SIG-M5 treated with dmso at 0.1 percent for 504 hours (cell line): ENCODE measurements at regions not wholly inside any gene's neighbourhood (a gene's known extent, or its start where the extent isn't known, plus 50 kb on each side); places are given as distances from the start of the nearest gene placed in this dataset.
"Not testable (repeated sequence)": the region's sequence is repeated elsewhere in the genome, so short reads cannot be mapped to it uniquely, and the experiment has no call there.

Source experiments
- DNase-seq: peaks from one replicate; lab custom pipeline; 2025; ENCODE audit not compliant: unreplicated experiment; lab: John Stamatoyannopoulos, UW

DNA sequence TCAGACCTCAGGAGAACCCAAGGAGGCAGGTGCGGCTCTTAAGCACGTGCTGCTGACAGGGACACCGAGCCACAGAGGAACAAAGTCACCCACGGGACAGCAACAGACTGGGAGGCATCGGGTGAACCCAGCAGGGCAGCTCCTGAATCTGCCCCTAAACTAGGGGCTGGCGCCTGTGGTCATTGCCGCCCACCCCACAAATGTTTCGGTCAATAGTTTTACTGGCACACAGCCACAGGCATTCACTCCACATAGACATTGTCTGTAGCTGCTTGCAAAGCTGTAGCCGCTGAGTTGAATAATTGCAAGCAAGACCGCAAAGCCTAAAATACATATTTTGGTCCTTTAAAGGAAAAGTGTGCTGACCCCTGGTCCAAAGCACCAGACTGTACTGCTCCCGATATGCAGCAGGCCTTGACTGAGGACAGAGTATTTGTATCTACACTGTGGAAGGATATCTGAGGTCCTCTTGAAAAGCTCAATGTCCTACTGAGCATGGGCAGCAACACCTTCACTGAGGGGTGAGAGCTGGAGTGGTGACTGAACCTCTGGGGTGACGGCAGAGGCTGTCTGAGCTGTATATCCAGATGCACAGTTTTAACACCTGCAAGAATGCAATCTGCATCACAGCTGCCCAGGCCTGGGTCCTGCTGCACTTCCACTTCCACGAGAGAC is 310.3 kb downstream of the THBS2 start:
- no peak for DNase-seq

DNA sequence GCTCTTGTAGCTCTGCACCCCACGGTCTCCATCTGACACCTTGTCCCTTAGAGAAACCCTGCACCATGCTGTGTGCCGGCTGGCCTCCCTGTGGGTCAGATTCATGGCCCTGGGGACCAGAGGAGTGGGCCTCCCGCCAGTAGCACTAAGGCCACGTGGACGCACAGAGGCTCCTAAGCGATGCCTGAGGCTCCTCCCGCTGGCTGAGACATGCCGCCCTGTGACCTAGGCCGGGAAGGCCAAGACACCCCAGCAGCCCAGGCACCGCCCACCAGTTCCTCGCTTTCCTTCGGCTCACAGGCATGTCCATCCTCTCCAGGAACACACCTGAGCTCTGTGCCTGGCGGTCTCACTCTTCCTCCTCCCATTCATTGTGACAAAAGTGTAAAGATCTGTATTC is 311.0 kb downstream of the THBS2 start:
- no peak for DNase-seq

DNA sequence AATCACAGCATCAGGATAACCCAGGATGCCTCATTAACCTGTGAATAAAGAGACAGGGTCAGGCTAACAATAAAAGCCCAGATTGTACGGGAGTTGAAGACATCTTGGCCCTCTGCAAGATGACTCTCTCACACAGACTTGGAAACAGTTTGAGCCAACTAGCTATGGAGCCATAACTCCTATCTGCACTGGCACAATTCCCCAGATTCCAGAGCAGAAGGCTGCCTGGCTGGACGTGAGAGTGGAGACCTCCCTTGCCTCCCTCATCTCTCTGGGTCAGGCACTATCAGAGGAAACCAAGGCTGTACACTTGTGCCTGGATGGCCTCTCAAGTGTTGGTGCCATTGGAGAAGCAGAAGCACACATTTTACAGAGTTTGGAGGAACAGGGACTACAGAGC is 312.6 kb downstream of the THBS2 start:
- no peak for DNase-seq

DNA sequence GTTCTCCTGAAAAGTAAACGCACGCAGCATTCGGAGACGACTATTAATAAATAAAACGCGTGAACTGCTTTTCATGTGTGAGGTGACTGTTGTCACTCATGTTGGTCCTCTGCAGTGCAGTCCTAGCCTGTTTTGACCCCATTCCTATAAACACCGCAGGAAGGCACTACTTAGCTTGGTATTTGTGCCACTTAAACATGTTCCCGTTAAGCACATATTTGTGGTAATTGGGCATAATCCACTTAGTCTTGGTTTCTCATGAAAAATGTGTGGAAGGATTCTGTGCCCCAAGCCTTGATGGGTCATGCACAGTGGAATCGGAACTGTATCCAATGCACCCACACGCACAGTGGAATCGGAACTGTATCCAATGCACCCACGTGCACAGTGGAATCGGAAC is 313.9 kb downstream of the THBS2 start:
- no peak for DNase-seq

DNA sequence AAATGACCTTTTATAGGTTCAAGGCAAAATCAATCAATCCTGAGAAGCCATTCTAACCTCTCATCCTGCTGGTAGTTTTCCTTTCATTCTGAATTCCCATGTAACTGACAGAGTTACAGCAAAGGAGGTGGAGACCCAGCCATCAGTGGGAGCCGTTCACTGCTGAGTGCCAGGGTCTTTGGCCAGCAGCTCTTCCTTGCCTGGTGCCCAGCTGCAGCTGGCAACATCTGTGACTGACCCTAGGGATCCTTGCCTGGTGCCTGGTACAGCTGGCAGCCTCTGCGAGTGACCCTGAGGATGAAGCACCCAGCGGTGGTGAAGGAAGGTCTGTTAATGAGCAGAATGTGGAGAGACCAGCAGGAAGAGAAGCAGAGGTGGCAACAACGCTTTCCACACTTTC is 314.6 kb downstream of the THBS2 start:
- DNase-seq = no peak

DNA sequence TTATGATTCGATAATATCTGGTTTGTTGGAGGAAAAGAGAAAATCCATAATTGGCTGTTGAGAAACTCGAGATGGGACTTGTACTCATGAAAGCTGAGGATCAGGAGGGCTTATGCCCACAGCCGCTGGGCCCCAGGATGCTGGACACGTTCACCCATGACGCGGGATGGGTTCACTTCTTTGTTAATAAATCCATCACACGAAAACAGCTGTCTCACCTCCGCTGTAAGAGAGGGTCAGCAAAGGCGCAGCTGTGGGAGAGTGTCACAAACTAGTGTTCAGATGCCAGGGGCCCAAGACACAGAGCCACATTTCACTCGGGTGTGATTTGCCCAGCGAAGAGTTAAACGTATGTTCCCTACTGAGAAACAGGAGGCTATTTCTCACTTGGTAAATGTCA is 315.1 kb downstream of the THBS2 start:
- DNase-seq = no peak

DNA sequence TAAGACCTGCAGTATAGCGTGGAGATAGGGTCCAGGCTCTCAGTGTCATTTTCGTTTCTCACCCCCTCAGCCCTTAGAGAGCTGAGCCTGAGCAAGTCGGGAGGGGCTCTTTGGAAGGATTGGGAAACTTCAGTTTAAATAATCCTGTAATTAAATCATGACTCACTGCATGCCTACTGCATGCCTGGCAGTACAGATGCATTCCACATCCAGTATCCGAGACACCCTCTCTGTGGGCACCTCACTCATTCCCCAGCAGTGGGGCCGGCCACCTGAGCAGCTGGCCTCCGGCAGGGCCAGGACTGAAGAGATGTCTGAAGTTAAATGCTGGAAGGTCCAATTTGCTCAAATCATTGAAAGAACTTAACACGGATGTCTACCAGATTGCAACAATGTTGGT is 316.6 kb downstream of the THBS2 start:
- DNase-seq = no peak

DNA sequence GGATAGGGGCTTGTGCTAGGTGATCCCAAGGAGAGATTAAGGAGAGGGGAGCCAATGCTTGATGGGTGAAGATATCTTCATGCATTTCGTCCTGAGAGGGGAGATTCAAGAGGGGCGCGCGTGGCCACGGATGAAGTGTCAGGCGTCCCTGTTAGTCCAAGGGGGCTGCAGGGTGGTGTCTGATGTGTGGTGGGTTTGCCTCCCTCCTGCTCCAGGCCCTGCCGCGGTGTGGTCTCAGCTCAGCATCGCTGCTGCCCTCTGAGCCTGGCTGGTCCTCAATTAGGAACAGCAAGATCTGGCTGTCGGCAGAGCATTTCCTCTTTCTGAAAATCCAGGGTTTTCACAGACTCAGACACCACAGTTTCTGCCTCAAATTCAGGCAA is 318.0 kb downstream of the THBS2 start:
- no peak for DNase-seq

DNA sequence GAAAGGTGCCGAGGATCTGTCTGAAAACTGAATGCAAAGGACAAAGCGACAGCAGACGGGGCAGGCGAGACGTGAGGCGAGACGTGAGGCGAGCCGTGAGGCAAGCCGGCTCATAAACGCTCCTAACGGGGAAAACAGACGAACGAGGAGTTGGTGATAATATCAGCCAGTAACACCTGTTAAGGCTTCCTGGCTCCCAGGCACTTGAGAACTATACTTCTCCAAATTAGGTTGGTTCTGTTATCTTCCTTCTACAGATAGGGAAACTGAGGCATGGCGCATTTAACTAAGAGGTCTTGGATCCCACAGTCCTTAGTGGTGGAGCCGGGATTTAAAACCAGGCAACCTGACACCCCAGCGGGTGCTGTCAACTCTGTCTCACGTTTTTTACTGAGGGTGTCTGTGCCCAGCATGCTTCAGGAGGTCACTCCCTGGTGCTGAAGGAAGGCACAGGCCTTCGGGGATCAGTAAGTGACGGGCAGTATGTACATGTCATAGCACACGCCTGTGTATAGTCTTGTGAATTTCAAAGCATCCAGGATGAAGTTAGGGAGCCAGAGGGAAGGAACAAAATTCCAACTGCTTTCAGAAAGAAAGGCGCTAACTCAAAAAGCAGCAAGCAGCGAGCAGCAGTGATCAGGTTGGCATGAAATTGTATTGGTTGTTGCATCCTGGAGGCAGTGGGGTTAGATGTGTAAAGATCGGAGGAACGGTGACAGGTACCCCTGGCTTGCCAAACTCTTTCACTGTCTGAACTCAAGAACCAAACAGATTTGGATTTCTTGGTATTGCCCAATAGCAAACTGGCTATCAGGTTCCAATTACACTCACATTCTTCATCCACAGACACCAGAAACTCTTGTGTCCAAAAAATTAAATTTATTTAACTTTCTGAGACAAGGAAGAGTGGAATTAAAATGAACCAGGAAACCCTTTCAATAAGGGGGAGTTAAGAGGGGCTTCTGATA is 318.7 kb downstream of the THBS2 start:
- no peak for DNase-seq

DNA sequence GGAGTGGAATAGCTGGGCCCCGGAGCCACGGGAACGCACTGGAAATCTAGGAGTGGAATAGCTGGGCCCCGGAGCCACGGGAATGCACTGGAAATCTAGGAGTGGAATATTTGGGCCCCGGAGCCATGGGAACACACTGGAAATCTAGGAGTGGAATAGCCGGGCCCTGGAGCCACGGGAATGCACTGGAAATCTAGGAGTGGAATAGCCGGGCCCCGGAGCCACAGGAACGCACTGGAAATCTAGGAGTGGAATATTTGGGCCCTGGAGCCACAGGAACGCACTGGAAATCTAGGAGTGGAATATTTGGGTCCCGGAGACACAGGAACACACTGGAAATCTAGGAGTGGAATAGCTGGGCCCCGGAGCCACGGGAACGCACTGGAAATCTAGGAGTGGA is 321.5 kb downstream of the THBS2 start:
- DNase-seq = not testable (repeated sequence)

DNA sequence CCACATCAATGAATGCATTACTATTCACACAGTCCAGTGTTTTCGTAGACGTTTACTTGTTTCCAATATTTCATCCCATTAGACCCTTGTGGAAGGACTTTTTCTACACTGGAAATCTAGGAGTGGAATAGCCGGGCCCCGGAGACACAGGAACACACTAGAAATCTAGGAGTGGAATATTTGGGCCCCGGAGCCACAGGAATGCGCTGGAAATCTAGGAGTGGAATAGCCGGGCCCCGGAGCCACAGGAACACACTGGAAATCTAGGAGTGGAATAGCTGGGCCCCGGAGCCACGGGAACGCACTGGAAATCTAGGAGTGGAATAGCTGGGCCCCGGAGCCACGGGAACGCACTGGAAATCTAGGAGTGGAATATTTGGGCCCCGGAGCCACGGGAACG is 322.6 kb downstream of the THBS2 start:
- not testable (repeated sequence) for DNase-seq

DNA sequence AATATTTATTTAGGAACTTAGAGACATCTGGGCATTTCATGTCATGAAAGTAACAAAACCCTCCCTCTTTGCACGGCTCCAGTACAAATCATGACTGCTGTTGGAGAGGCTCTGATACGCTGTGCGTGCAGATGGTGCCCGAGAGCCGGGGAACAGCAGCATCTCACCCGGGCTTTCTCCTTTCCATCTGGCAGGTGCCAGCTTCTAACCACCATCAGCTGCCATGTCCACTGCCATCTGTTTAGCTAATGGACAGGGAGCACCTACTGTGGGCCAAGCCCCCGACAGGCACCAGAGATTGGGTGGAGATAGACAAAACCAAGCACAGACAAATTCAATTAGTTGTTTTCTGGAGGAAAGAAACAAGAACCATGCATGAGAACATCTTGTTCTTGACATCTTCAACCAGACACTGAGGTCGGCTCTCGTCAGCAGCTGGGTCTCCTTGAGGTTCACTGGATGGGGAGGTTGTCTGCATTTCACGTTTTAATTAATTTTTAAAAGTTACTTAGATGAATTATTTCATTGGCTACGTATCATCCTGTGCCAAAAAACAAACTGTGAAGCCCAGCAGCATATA is 323.7 kb downstream of the THBS2 start:
- no peak for DNase-seq

DNA sequence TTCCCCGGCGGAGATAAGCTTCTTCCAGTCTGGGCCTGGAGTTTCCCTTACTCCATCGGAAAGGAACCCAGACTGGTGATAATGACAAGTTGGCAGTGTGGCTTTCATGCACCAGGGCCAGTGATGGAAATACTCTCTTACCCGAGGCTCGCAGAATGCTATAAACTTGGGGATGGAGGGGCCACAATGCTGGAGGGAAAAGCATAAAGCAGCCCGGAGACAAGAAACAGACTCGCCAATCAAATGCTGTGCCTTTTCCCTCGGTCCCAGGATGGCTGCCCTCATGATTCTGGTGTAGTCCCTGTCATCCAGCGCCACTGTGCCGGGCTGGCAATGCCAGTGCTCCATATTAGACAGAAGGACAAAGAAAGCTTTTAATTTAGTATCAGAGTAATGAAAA is 325.6 kb downstream of the THBS2 start:
- DNase-seq = no peak

DNA sequence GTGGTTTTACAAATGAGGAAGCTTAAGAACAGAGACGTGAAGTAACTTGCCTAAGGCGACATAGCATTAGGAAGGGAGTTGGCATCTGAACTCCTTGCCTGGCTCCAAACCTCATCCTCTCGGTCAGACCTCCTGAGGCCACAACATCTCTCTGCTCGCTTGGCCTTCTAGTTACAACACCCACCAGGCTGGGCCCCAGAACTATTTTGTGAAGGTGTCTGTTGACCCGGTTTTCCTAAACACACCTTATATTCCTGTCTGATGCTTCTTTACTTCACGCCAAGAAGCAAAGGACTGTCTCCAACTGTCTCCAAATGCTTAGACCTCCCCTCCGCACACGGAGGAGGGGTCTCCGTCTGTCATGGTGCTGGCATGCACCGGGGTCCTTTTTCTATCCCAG is 326.6 kb downstream of the THBS2 start:
- no peak for DNase-seq

DNA sequence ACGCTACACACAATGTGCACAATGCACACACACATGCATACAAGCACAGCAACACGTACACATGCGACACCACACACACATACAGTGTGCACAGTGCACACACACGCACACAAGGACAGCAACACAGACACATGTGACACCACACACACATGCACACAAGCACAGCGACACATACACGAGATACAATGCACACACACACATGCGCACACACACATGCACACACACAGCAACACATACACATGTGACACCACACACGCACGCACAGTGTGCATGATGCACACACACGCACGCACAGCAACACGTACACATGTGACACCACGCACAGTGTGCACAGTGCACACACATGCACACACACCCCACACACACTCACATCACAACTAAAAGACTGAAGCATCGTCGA is 327.3 kb downstream of the THBS2 start:
- no peak for DNase-seq

DNA sequence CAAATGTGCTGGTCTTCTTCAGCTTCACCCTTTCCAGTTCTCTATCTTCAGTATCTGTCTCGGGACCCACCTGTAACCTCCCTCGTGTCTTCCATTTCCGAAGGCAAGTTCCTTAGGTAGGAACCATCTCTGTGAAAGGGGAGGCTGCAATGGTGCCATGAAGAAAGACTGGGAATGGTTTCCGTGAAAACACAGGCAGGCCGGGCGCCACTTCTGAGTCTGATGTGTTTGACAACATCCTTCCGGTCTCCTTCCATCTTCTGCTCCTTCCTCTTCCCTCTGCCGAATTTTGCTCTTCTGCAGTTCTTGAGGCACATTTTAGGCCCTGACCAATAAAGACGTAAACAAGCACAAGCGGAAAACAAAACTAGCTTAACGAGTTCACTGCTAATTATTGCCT is 328.0 kb downstream of the THBS2 start:
- DNase-seq = no peak

DNA sequence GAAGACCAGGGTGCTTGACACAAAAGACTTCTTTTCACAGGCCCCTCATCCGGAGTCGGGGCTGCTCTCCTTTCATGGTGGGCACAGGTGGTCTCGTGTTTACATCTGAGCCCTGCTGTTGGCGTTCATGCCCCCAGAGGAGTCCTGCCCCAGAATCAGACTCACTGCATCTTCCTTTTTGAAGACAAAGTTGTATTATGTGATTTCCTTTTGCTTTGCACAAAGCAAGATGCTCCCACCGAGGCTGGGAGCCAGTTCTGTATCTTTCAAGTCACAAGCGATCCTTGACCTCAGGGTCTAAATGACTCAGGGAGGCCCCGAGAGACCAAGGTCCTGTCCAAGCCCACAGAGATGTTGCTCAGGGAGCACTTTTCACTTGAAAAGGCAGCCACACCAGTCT is 330.5 kb downstream of the THBS2 start:
- DNase-seq = no peak

DNA sequence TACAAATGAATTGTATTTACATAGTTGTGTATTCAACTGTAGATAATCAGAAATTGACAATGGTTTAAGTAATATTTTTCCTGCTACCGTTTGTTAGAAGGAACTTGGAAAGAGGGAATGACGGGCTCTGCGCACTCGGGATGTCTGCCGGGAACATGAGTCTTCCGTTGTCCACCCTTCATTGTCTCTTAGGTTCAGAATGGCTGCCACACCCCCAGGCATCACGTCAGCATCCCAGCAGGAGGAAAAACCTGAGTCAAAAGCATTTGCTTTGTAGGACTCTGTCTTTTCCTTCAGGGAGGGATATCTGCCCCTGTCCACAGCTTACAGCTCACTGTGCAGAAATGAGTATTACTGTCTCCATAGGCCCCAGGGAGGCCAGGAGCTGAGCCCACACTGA is 331.2 kb downstream of the THBS2 start:
- no peak for DNase-seq

DNA sequence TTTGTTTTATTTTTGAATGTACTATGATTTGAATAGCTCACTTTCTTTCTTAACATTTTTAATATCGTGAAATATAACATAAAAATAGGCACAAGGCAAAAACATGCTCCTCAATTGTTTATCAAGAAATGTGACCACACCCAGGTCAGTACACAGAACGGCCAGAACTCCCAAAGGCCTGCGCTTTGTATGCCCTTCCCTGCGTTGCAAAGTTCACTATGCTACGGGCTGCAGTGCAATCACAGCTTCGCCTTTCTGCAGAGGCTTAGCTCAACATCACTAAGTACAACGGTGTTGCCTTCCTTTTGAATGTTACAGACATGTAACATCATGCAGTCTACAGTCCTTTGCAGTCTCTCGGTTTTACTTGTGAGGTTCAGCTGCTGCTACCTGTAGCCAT is 333.4 kb downstream of the THBS2 start:
- no peak for DNase-seq

DNA sequence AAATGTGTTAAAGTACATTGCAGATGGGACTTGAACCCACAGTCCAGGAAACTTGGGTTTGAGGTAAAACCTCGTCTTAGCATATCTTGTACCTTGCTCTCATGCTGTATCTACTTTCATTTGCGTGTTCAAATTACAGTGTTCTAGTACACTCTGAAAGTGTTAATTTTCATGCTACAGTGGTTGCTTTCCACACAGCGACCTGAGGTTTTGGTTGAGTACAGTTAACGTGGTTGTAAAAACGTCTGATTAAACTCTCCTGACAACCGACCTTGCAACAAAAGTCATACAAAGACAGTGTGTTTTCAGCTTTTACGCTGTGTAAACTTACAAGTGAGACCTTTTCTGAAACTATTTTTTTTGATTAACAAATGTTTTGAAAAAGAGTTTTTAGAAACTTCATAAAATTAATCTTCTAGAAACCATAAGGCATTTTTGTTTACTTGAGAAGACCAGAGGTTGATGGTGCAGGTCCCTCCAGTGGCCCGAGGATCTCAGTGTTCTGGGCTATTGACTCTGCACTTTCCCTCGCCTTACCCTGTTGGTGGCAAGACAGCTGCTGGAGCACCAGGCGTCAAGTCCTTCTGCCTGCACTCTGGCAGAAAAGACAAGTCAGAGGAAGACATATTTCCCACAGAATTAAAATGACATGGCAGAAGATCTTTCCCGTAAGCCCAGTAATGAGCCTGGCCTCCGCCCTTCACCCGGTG is 334.0 kb downstream of the THBS2 start:
- DNase-seq = no peak

DNA sequence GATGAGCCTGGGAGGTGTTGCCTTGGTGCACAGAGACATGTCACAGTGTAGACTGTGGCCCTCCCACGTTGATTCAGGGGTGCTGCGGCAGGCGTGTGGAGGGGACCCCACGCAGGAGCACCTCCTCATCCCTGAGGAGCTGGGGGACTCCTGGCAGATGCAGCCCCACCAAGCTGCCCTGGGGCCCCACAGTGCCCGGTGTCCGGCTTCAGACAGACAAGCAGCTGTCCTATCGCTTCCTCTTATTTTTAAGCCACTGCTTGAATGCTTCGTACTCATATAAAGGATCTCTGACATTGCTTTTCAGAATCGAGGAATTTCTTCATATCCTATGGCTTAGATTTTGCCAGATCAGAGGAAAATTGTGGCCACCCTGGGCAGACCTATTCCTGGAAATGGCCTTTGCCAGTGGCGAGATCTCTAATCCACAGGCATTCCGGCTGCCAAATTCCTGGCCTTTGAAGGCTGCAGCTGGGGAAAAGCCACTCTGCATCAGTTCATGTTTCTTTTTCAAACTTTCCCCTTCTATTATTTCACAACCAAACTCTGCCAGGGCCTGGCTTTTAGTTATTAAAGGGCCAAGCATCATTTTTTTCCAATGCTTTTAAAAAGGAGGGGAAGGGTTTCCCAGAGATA is 337.0 kb downstream of the THBS2 start:
- no peak for DNase-seq
